CD4-positive, alpha-beta T cell treated with Interleukin-15 for 4 hours (primary cell): ENCODE measurements at regions not wholly inside any gene's neighbourhood (a gene's known extent, or its start where the extent isn't known, plus 50 kb on each side); places are given as distances from the start of the nearest gene placed in this dataset.

Source experiments
- DNase-seq: peaks from one replicate; pipeline ENCODE4 v3.0.0-alpha.2; 2020; ENCODE audit warnings: low spot score

GRCh38 chr5:60259730-60260129 lies 366.2 kb upstream of the PDE4D start:
- DNase-seq: no peak

DNA sequence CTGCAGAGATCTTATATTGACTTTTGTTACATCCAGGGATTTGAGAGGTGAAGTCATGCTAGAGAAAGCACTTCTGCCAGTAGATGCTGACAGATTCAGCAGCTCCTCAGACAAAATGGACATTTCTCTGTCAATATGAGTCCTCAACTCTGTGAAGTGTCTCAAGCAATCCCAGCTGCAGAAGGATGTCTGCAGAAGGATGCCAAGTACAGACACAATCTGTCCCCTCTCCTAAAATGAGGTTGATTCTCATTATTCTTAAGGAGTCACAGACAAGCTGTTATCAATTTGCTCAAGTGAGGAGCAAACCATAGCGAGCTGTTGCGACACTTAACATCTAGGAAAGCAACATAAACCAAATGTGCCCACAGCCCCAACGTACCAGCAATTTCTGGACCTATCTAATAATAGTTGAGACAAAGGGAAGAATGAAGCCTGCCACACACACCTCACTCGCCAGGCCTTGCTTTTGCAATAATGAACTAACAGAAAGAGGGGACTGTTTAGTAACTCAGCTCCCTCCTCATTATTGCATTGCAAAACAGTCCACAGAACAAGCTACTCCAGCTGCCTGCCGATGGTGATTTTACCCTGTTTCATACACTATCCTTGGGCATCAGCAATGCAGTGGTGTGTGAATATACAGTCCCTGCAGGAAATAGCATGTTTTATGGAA lies 364.2 kb upstream of the PDE4D start:
- no peak for DNase-seq

GRCh38 chr5:60256546-60256945 lies 363.0 kb upstream of the PDE4D start:
- no peak for DNase-seq

GRCh38 chr5:60248901-60249300 lies 355.4 kb upstream of the PDE4D start:
- no peak for DNase-seq

DNA sequence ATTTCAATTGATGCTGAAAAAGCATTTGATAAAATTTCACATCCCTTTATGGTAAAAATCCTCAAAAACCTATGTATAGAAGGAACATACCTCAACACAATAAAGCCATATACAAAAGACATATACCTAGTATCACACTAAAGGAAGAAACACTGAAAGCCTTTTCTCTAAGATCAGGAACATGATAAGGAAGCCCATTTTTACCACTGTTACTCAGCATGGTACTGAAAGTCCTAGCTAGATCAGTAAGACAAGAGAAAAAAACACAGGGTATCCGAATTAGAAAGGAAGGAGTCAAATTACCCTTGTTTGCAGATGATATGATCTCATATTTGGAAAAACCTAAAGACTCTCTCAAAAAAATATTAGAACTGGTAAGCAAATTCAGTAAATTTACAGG lies 350.2 kb upstream of the PDE4D start:
- DNase-seq: no peak

- DNase-seq: no peak
Measured at GRCh38 chr5:60232036-60232795, 338.7 kb upstream of the PDE4D start.

DNA sequence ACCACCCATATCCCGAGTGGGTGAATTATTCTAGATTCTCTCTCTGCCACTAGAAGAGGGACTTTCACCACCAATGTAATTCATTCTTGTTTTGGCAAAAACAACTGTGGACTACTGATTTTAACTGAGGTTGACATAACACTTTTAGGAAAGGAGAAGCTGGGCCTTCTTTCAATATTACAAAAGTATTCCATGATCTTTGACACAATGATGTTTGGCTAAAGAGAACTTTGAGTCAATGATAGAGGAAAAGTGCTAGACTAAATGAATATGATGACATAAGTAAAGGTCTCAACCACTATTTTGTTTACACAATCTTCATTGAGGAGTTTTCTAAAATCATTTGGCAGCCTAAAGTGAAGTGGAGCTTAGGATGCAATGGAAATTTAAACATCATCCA lies 336.9 kb upstream of the PDE4D start:
- DNase-seq: no peak

DNA sequence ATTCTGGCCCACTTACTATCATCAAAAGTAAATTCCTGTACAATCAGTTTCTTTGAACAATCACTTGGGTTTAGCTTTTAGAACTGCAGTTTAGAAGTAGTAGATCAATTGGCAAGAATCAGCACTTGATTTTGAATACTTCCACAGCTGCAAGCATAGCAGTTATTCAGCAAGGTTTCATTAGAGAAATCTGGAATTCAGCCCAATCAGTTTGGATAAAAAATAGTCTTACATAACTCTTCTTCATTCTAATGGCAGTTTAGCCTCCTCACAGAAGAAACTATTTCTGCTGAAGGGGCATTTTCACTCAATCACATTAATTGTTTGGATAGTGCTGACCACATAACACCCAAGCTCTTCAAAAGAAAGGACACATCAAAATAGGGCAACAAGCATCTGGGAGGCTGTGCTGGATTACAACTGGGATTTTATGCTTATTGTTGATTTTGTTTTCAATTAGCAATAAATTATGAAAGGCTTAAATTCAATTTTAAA lies 336.2 kb upstream of the PDE4D start:
- no peak for DNase-seq

GRCh38 chr5:60228676-60229075 lies 335.1 kb upstream of the PDE4D start:
- no peak for DNase-seq

DNA sequence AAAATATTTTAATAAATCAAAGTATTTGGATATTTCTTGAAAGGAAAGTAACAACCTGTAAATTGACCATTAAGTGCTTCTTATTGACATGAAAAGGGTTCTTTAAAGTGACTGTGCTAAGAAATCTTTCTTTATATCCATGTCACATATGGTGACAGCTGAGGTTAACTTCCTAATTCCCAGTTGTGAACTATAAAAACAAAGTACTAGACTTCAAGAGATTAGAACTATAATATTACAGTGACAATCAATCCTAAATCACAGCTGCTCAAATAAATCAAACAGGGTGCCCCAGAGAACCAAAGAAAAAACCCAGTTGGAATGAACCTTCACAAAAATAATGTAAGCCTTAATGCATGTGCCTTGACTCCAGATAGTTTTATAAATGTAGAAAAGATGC lies 332.6 kb upstream of the PDE4D start:
- DNase-seq: no peak

DNA sequence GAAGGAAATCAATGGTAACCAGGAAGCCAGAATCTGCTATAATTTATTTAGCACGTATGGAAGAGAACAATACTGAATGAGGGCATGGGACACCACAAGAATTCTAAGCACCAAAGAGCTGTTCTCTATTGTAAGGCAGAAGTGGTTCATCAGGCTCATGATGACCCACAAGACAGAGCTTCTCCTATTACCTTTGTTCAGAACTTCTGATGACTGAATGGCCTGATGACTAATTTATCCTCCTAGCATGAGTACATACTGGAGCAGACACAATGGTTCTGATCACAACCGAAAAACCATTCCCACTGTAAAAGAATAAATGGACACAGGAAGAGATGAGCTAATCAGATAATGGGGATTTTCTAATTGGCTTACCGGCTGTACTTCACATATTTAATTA lies 329.8 kb upstream of the PDE4D start:
- DNase-seq: no peak

GRCh38 chr5:60219921-60220320 lies 326.4 kb upstream of the PDE4D start:
- no peak for DNase-seq

- DNase-seq: no peak
Measured at GRCh38 chr5:60210810-60211209, 317.3 kb upstream of the PDE4D start.

GRCh38 chr5:60209146-60209840 lies 315.8 kb upstream of the PDE4D start:
- no peak for DNase-seq

- DNase-seq: no peak
Measured at GRCh38 chr5:60208716-60209115, 315.2 kb upstream of the PDE4D start.

GRCh38 chr5:60207040-60207439 lies 313.5 kb upstream of the PDE4D start:
- no peak for DNase-seq

DNA sequence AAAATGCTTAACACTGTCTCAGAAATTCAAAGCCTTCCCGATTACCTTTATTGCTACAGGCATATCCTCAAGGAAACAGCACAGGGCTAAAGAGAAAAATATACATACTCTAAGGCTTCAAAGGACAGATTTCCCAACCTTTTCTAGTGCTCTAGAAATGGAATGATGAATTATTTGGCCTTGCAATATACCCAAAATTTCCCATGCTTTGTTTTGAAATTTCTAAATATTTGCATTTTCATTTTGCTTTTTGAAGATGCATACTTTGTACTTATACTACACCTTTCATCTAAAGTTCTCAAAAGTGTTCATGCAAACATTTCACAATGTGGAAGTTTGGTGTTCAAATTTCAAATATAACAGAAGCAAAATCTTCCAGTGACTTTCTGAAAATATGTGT lies 312.7 kb upstream of the PDE4D start:
- no peak for DNase-seq

DNA sequence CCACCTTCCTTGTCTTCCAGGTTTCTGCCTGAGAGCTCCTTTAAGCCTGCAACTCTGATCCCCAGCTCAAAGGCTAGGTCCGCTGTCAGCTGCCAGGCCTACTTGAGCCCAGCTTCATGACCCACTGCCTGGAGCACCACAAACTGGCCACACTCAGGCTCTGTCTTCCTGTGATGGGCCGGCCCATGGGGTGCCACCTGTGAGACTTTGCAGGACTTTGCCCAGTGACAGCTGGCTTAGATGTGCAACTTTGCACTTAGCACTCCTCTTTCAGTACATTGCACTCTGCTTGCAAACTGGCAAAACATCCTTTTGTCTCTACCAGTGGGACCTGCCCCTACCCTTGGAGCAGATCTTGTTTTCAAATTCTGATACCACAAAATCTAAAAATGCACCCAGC lies 311.5 kb upstream of the PDE4D start:
- DNase-seq: no peak

- DNase-seq: no peak
Measured at GRCh38 chr5:60196385-60197113, 303.0 kb upstream of the PDE4D start.

GRCh38 chr5:60195551-60195950 lies 302.0 kb upstream of the PDE4D start:
- no peak for DNase-seq

GRCh38 chr5:60195083-60195482 lies 301.6 kb upstream of the PDE4D start:
- DNase-seq: no peak
